ENCODE measurements at regions not wholly inside any gene's neighbourhood (a gene's known extent, or its start where the extent isn't known, plus 50 kb on each side); places are given as distances from the start of the nearest gene placed in this dataset.

DNA sequence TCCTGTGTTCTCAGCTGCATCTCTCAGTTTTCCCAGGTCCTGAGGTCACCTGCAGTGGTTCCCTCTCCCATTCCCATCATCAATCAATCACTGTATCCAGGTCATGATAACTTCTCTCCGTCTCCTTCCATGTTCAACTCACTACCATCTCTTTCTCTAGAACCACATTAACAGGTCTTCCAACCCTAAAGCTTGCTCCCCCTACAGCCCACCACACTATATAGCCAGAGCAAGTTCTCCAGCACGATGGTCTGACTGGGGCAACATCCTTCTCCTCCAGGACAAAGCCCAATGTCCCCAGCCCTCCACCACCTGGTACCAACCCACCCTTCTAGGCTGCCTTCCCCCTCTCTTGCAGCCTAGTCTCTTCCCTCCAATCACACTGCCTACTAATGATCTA, 241.6 kb downstream of the CDK5RAP2 start:
- H3K27me3 Mint-ChIP-seq (ENCODE audit: low read depth in 3 of 3) = peaks cover 2 to 5% (median 4%) of the 10 kb centered on the region in 3 donors
- WGBS (ENCODE audit: insufficient coverage) = 76% methylated on average over 2 of the region's 2 CpGs
- Histone ChIP-seq H2AFZ (ENCODE audit: insufficient read depth, low read depth, low read length, poor library complexity, severe bottlenecking) (no peak overlapping the region), H3K4me1 (ENCODE audit: control insufficient read depth in 1 of 2, insufficient read depth in 2 of 2, low read length in 2 of 2) (no peaks in the 10 kb centered on the region), H3K79me2 (ENCODE audit: insufficient read depth, low read length) (no peaks in the 10 kb centered on the region), H4K20me1 (ENCODE audit: insufficient read depth, low read length) (no peaks in the 10 kb centered on the region), H3K36me3 (replicated peaks in 1 of 2; ENCODE audit: control insufficient read depth in 1 of 2, insufficient read depth in 2 of 2, low read length in 2 of 2) (no peaks in the 10 kb centered on the region), H3K9ac (ENCODE audit: insufficient read depth, low read length, poor library complexity, severe bottlenecking) (no peak overlapping the region), H3K27ac (ENCODE audit: low read depth in 1 of 2, low read length in 2 of 2) (no peak overlapping the region), H3K9me3 (replicated peaks in 1 of 2; ENCODE audit: control insufficient read depth in 1 of 2, insufficient read depth in 1 of 2, low read length in 2 of 2) (no peaks in the 10 kb centered on the region), H3K27me3 (ENCODE audit: control insufficient read depth in 2 of 2, insufficient read depth in 2 of 2, low read length in 2 of 2) (no peaks in the 10 kb centered on the region), H3K4me3 (replicated peaks in 1 of 3; ENCODE audit: low read depth in 2 of 3, low read length in 3 of 3) (no peak overlapping the region), H3K4me2 (replicated peaks; ENCODE audit: extremely low read depth, low read length, poor library complexity, severe bottlenecking) (no peak overlapping the region)
- intact Hi-C loops (cut with micrococcal nuclease) = no loop called here
- TF ChIP-seq, protein P1, sequence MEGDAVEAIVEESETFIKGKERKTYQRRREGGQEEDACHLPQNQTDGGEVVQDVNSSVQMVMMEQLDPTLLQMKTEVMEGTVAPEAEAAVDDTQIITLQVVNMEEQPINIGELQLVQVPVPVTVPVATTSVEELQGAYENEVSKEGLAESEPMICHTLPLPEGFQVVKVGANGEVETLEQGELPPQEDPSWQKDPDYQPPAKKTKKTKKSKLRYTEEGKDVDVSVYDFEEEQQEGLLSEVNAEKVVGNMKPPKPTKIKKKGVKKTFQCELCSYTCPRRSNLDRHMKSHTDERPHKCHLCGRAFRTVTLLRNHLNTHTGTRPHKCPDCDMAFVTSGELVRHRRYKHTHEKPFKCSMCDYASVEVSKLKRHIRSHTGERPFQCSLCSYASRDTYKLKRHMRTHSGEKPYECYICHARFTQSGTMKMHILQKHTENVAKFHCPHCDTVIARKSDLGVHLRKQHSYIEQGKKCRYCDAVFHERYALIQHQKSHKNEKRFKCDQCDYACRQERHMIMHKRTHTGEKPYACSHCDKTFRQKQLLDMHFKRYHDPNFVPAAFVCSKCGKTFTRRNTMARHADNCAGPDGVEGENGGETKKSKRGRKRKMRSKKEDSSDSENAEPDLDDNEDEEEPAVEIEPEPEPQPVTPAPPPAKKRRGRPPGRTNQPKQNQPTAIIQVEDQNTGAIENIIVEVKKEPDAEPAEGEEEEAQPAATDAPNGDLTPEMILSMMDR (IDR thresholded peaks at IDR 0.05) = no peak
- no peak overlapping the region for H3K4me3 Mint-ChIP-seq
- DNase-seq = no peak
- H3K4me1 Mint-ChIP-seq = no peaks in the 10 kb centered on the region
- no peaks in the 10 kb centered on the region for H3K36me3 Mint-ChIP-seq
- peak overlapping the region in 1 of 7 donors; percentile 4 for H3K27ac Mint-ChIP-seq
- no peaks in the 10 kb centered on the region for H3K9me3 Mint-ChIP-seq

DNA sequence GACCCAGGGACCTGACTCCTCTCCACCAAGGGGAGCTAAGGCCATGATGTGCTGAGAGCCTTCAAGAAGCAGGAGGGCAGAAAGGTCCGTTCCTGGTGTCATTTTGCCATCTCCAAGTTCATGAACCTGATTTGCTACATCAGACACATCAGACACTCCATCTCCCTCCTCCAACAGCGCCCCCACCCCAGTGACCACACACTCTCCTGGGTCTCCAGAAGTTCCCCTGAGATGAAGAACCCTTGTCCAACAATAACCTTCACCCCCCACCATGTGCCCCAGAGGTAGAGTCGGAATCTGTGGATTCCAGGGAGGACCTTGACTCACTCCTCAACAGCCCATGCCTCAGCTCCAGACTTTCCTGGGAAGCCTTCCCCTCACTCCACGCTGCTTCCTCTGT, 242.8 kb downstream of the CDK5RAP2 start:
- intact Hi-C loops (cut with micrococcal nuclease) = no loop called here
- Mint-ChIP-seq H3K9me3 (no peaks in the 10 kb centered on the region), H3K36me3 (no peaks in the 10 kb centered on the region), H3K4me3 (no peak overlapping the region), H3K27ac (no peak overlapping the region), H3K4me1 (no peaks in the 10 kb centered on the region), H3K27me3 (ENCODE audit: low read depth in 3 of 3) (peaks cover 2 to 4% (median 2%) of the 10 kb centered on the region in 3 donors)
- Histone ChIP-seq H3K4me2 (replicated peaks; ENCODE audit: extremely low read depth, low read length, poor library complexity, severe bottlenecking) (no peak overlapping the region), H3K36me3 (replicated peaks in 1 of 2; ENCODE audit: control insufficient read depth in 1 of 2, insufficient read depth in 2 of 2, low read length in 2 of 2) (no peaks in the 10 kb centered on the region), H3K79me2 (ENCODE audit: insufficient read depth, low read length) (no peaks in the 10 kb centered on the region), H3K4me1 (ENCODE audit: control insufficient read depth in 1 of 2, insufficient read depth in 2 of 2, low read length in 2 of 2) (no peaks in the 10 kb centered on the region), H3K9me3 (replicated peaks in 1 of 2; ENCODE audit: control insufficient read depth in 1 of 2, insufficient read depth in 1 of 2, low read length in 2 of 2) (no peaks in the 10 kb centered on the region), H3K4me3 (replicated peaks in 1 of 3; ENCODE audit: low read depth in 2 of 3, low read length in 3 of 3) (no peak overlapping the region), H4K20me1 (ENCODE audit: insufficient read depth, low read length) (no peaks in the 10 kb centered on the region), H3K27ac (ENCODE audit: low read depth in 1 of 2, low read length in 2 of 2) (no peak overlapping the region), H3K9ac (ENCODE audit: insufficient read depth, low read length, poor library complexity, severe bottlenecking) (no peak overlapping the region), H2AFZ (ENCODE audit: insufficient read depth, low read depth, low read length, poor library complexity, severe bottlenecking) (no peak overlapping the region), H3K27me3 (ENCODE audit: control insufficient read depth in 2 of 2, insufficient read depth in 2 of 2, low read length in 2 of 2) (no peaks in the 10 kb centered on the region)
- DNase-seq = no peak
- WGBS (ENCODE audit: insufficient coverage) = 78% methylated on average over 3 of the region's 4 CpGs
- TF ChIP-seq, protein P1 (IDR thresholded peaks at IDR 0.05) = no peak

All from CD14-positive monocyte (primary cell).